GM10248 (cell line): ENCODE measurements at regions not wholly inside any gene's neighbourhood (a gene's known extent, or its start where the extent isn't known, plus 50 kb on each side); places are given as distances from the start of the nearest gene placed in this dataset.

ENCODE experiments used
- CTCF ChIA-PET: fragments of 300-600 bp; sonication (Branson Sonifier 250); formaldehyde crosslinking; extraction: SDS; loops from one replicate; lab custom pipeline; 2021; ENCODE audit warnings: antibody characterized with exemption; lab: Yijun Ruan, JAX
- POLR2A ChIA-PET: fragments of 350-650 bp; sonication (Branson Sonifier 250); formaldehyde crosslinking; extraction: SDS; loops from one replicate; lab custom pipeline; 2020; ENCODE audit warnings: antibody characterized with exemption; lab: Yijun Ruan, JAX
- DNase-seq: peaks from one replicate; pipeline ENCODE4 v3.0.0; 2012; ENCODE audit errors: extremely low spot score
- TF ChIP-seq, protein P1 (sequence below): IDR thresholded peaks from 2 replicates; pipeline ENCODE4 v1.5.1; 2012; ENCODE audit warnings: mild to moderate bottlenecking, low read depth; ENCODE audit errors: extremely low read depth, missing control alignments, control extremely low read depth

DNA sequence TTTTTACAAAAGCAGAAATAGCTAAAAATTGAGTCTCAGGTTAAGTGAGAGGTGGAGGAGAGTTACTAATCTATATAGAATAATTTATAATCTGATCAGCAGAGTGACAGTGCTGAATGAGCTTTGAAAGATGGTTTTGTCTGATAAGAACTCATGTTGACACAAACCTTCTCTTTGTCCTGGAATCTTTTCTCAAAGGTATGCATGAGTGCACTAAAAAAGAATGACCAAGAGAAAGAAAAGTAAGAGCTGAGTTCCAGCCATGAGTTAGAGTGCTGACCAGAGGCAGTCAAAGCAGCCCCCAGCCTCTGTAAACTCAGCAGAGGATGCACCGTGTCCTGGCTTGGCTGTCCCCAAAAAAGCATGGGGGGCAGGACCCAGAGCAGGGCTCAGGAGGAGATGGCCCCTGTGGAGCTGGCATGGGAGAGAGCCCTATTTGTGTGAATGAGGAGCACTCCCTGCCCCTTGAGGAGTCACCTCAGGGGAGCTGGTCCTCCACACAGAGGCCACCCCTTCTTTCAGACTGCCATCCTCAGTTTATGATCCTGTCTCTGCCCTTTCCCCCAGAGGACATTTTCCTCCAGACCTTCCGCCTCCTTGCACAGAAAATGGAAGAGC, 129.8 kb downstream of the SEC23A start:
- no peak for DNase-seq
- CTCF ChIA-PET, result interaction anchor here (0.9 kb wide), 1 partner anchor 105 kb away, joined by 3 read pairs; no protein-coding TSS in a partner anchor
- TF ChIP-seq, protein P1, sequence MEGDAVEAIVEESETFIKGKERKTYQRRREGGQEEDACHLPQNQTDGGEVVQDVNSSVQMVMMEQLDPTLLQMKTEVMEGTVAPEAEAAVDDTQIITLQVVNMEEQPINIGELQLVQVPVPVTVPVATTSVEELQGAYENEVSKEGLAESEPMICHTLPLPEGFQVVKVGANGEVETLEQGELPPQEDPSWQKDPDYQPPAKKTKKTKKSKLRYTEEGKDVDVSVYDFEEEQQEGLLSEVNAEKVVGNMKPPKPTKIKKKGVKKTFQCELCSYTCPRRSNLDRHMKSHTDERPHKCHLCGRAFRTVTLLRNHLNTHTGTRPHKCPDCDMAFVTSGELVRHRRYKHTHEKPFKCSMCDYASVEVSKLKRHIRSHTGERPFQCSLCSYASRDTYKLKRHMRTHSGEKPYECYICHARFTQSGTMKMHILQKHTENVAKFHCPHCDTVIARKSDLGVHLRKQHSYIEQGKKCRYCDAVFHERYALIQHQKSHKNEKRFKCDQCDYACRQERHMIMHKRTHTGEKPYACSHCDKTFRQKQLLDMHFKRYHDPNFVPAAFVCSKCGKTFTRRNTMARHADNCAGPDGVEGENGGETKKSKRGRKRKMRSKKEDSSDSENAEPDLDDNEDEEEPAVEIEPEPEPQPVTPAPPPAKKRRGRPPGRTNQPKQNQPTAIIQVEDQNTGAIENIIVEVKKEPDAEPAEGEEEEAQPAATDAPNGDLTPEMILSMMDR, result no peak
- POLR2A ChIA-PET, result no interaction called here

DNA sequence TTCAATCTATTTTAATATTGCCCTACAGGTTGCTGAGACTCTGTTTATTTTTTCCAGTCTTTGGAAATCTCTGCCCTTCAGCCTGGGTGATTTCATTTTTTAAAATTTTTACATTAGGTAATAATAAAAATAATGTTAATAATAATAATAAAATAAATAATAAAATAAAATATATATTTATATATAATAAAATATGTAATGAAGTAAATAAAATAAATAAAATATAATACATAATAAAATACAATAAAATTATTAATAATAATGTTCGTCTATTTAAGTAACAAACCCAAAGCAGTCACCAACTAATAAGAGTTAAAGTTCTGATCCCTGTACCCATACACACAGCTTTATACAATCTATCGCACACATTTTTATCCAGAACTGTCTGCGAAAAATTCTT, 130.5 kb downstream of the SEC23A start:
- TF ChIP-seq, protein P1, result no peak
- DNase-seq, result no peak
- ChIA-PET POLR2A (no interaction called here), CTCF (interaction anchor here (0.9 kb wide), 1 partner anchor 104 kb away, joined by 3 read pairs; no protein-coding TSS in a partner anchor)

DNA sequence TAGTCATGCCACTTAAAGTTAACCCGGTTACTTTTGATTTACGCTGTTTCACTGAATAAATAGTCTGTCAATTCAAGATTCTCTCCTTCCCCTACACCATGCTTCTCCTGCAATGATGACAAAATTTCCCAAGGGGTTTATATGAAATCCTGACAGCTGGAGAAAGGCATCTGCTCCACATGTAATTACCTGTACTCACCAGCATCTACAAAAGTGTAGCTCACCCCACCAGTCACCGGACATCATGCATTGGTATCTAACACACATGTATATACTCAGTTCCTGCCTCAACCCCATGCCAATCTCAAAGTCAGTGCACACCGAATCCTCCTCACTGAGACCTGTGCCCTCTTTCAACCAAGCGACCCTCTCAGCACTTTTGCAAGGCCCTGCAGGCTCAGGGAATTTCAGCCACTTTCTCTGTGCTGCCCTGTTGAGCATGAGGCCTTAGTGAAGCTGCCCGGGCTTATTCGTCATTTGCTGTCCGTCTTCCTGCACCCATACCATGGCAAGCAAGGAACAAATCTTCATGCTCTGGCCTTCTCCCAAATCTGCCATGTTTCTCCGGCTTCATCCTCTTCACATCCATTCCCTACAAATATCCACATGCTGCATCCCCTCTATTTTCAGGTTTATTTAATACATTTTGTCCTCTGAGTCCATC, 131.6 kb downstream of the SEC23A start:
- TF ChIP-seq, protein P1, result no peak
- DNase-seq, result no peak
- ChIA-PET POLR2A (no interaction called here), CTCF (no interaction called here)

DNA sequence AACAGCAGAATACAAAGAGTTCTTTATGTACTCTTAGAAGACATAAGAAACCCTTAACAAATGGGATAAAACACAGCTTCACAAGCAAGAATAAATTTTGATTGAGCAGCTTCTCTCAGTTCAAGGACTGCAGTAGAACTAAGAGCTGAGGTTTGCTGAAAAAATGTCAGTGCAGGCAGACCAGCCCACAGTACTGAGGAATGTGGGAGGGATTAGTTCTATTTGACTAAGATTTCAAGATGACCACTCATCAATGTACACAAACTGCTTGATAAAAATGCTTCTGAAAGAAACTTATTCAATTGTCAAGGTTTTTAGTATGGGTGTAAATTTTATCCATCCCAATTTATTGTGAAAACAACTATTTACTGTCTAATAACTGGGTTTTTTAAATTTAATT, 138.4 kb downstream of the SEC23A start:
- no peak for DNase-seq
- CTCF ChIA-PET, result no interaction called here
- TF ChIP-seq, protein P1, result no peak
- POLR2A ChIA-PET, result no interaction called here

DNA sequence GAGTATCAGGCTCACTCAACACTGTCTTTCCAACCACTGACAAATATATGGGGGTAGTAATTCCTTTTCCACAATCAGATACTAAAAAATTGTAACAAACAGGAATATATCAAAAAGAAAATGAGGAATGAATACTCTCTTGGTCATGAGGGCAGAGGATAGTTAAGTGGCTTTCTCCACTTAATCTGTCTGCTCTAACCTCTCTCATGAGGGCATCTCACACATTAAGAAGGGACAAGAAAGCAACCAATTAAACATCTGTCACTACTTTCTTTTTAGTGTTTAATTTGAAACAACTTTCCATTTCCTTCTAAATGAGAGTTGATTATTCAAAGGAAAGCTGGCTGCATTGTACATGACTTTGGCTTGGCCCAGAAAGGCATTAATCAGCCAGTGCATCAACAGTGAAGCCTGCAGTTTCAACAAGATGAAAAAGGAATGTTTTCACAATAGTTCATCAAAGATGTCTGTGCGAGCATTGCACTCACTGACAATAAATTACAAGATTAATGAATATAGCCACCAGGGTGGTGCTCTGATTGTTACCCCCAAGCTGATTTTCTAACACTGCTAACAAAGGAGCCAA, 142.0 kb downstream of the SEC23A start:
- ChIA-PET CTCF (no interaction called here), POLR2A (no interaction called here)
- TF ChIP-seq, protein P1, result no peak
- no peak for DNase-seq

DNA sequence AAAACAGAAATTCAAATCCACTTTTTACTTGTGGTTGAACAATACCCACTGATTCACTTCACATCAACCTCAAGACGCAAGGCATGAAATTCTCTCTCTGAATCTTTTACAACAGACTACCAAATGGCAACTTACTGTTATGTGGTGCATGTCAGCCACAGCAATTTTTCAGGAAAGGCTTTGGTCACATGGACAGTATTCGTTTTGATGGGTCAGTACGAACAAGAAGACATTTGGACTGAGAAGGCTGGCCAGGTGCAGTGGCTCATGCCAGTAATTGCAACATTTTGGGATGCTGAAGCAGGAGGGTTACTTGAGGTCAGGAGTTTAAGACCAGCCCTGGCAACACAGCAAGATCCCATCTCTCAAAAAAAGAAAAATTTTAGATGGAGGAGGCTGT, 144.0 kb downstream of the SEC23A start:
- CTCF ChIA-PET, result no interaction called here
- POLR2A ChIA-PET, result no interaction called here
- no peak for DNase-seq
- TF ChIP-seq, protein P1, result no peak
